Neuron (in vitro differentiated cells): ENCODE measurements at regions not wholly inside any gene's neighbourhood (a gene's known extent, or its start where the extent isn't known, plus 50 kb on each side); places are given as distances from the start of the nearest gene placed in this dataset.

ENCODE experiments used
- H2AFZ ChIP-seq: one replicate; pipeline ENCODE4 v1.6.1; 2013; ENCODE audit warnings: low read depth, mild to moderate bottlenecking, inconsistent platforms, low read length, moderate library complexity
- H3K27me3 ChIP-seq: one replicate; pipeline ENCODE4 v1.6.1; 2013; ENCODE audit warnings: low read length; ENCODE audit not compliant: insufficient read depth
- H3K36me3 ChIP-seq: one replicate; pipeline ENCODE4 v1.6.1; 2013; ENCODE audit warnings: low read length; ENCODE audit not compliant: insufficient read depth
- H3K4me1 ChIP-seq: one replicate; pipeline ENCODE4 v1.6.1; 2013; ENCODE audit warnings: low read length; ENCODE audit not compliant: insufficient read depth
- H3K4me3 ChIP-seq: 2 replicates; pipeline ENCODE4 v1.5.1; 2013; ENCODE audit warnings: mild to moderate bottlenecking, low read length, moderate library complexity
- H3K9me3 ChIP-seq: one replicate; pipeline ENCODE4 v1.6.1; 2013; ENCODE audit warnings: low read length

GRCh38 chr2:66755974-66756373 is 321.0 kb downstream of the MEIS1 start:
- H3K4me1 ChIP-seq = no peaks in the 10 kb centered on the region
- H3K9me3 ChIP-seq = no peaks in the 10 kb centered on the region
- no peaks in the 10 kb centered on the region for H3K27me3 ChIP-seq
- H3K36me3 ChIP-seq = no peaks in the 10 kb centered on the region
- H2AFZ ChIP-seq = no peak overlapping the region
- no peak overlapping the region for H3K4me3 ChIP-seq

- H3K9me3 ChIP-seq = no peaks in the 10 kb centered on the region
- no peaks in the 10 kb centered on the region for H3K36me3 ChIP-seq
- no peaks in the 10 kb centered on the region for H3K4me1 ChIP-seq
- no peak overlapping the region for H2AFZ ChIP-seq
- no peaks in the 10 kb centered on the region for H3K27me3 ChIP-seq
- H3K4me3 ChIP-seq = no peak overlapping the region
Observed at GRCh38 chr2:66761826-66762225, 326.9 kb downstream of the MEIS1 start.

- Histone ChIP-seq H3K36me3 (no peaks in the 10 kb centered on the region), H3K4me3 (no peak overlapping the region), H3K27me3 (no peaks in the 10 kb centered on the region), H3K9me3 (no peaks in the 10 kb centered on the region), H3K4me1 (no peaks in the 10 kb centered on the region), H2AFZ (no peak overlapping the region)
Observed at GRCh38 chr2:66762761-66763160, 327.8 kb downstream of the MEIS1 start.

- no peaks in the 10 kb centered on the region for H3K27me3 ChIP-seq
- H3K4me1 ChIP-seq = no peaks in the 10 kb centered on the region
- H3K36me3 ChIP-seq = no peaks in the 10 kb centered on the region
- no peaks in the 10 kb centered on the region for H3K9me3 ChIP-seq
- H3K4me3 ChIP-seq = no peak overlapping the region
- H2AFZ ChIP-seq = no peak overlapping the region
Observed at GRCh38 chr2:66766582-66766981, 331.7 kb downstream of the MEIS1 start.

GRCh38 chr2:66771359-66771976 is 336.5 kb downstream of the MEIS1 start:
- Histone ChIP-seq H3K4me1 (no peaks in the 10 kb centered on the region), H3K4me3 (no peak overlapping the region), H3K27me3 (no peaks in the 10 kb centered on the region), H3K9me3 (no peaks in the 10 kb centered on the region), H2AFZ (no peak overlapping the region), H3K36me3 (no peaks in the 10 kb centered on the region)

GRCh38 chr2:66772618-66773017 is 337.7 kb downstream of the MEIS1 start:
- H3K9me3 ChIP-seq = no peaks in the 10 kb centered on the region
- H2AFZ ChIP-seq = no peak overlapping the region
- H3K27me3 ChIP-seq = no peaks in the 10 kb centered on the region
- H3K4me3 ChIP-seq = no peak overlapping the region
- H3K4me1 ChIP-seq = no peaks in the 10 kb centered on the region
- no peaks in the 10 kb centered on the region for H3K36me3 ChIP-seq

GRCh38 chr2:66775730-66776422 is 341.0 kb downstream of the MEIS1 start:
- Histone ChIP-seq H3K4me3 (no peak overlapping the region), H3K9me3 (no peaks in the 10 kb centered on the region), H3K27me3 (no peaks in the 10 kb centered on the region), H3K4me1 (no peaks in the 10 kb centered on the region), H2AFZ (no peak overlapping the region), H3K36me3 (no peaks in the 10 kb centered on the region)

GRCh38 chr2:66781804-66782203 is 346.9 kb downstream of the MEIS1 start:
- Histone ChIP-seq H3K4me3 (no peak overlapping the region), H2AFZ (no peak overlapping the region), H3K36me3 (no peaks in the 10 kb centered on the region), H3K9me3 (no peaks in the 10 kb centered on the region), H3K27me3 (no peaks in the 10 kb centered on the region), H3K4me1 (no peaks in the 10 kb centered on the region)

GRCh38 chr2:66782780-66783361 is 347.9 kb downstream of the MEIS1 start:
- Histone ChIP-seq H3K27me3 (no peaks in the 10 kb centered on the region), H3K9me3 (no peaks in the 10 kb centered on the region), H2AFZ (no peak overlapping the region), H3K36me3 (no peaks in the 10 kb centered on the region), H3K4me1 (no peaks in the 10 kb centered on the region), H3K4me3 (no peak overlapping the region)

GRCh38 chr2:66789741-66790140 is 354.8 kb downstream of the MEIS1 start:
- Histone ChIP-seq H3K27me3 (no peaks in the 10 kb centered on the region), H3K36me3 (no peaks in the 10 kb centered on the region), H3K4me3 (no peak overlapping the region)

GRCh38 chr2:66790651-66791181 is 355.8 kb downstream of the MEIS1 start:
- no peaks in the 10 kb centered on the region for H3K9me3 ChIP-seq
- H2AFZ ChIP-seq = no peak overlapping the region
- no peaks in the 10 kb centered on the region for H3K4me1 ChIP-seq
- no peaks in the 10 kb centered on the region for H3K36me3 ChIP-seq
- no peaks in the 10 kb centered on the region for H3K27me3 ChIP-seq
- no peak overlapping the region for H3K4me3 ChIP-seq

More at GRCh38 chr2:66789741-66790140, 354.8 kb downstream of the MEIS1 start:
- Histone ChIP-seq H3K4me1 (no peaks in the 10 kb centered on the region), H3K9me3 (no peaks in the 10 kb centered on the region), H2AFZ (no peak overlapping the region)

- Histone ChIP-seq H3K36me3 (no peaks in the 10 kb centered on the region), H3K4me1 (no peaks in the 10 kb centered on the region), H3K27me3 (no peaks in the 10 kb centered on the region), H3K9me3 (no peaks in the 10 kb centered on the region), H3K4me3 (no peak overlapping the region), H2AFZ (no peak overlapping the region)
Observed at GRCh38 chr2:66794070-66794469, 359.1 kb downstream of the MEIS1 start.

GRCh38 chr2:66794551-66794950 is 359.6 kb downstream of the MEIS1 start:
- Histone ChIP-seq H3K27me3 (no peaks in the 10 kb centered on the region), H3K4me3 (no peak overlapping the region), H3K36me3 (no peaks in the 10 kb centered on the region), H2AFZ (no peak overlapping the region), H3K4me1 (no peaks in the 10 kb centered on the region), H3K9me3 (no peaks in the 10 kb centered on the region)
